Large intestine (tissue), 3 donors: ENCODE measurements at regions not wholly inside any gene's neighbourhood (a gene's known extent, or its start where the extent isn't known, plus 50 kb on each side); places are given as distances from the start of the nearest gene placed in this dataset.

ENCODE experiments used
- DNase-seq, 2 donors: peaks; one replicate each; pipeline versions ENCODE4 v3.0.0 to v3.0.0-alpha.2; 2013
- H3K27ac ChIP-seq: one replicate; pipeline ENCODE4 v1.5.1; 2013; ENCODE audit warnings: low read length
- H3K27me3 ChIP-seq: 2 replicates; pipeline ENCODE4 v1.6.1; 2013; ENCODE audit warnings: low read length; ENCODE audit not compliant: control insufficient read depth, insufficient read depth
- H3K36me3 ChIP-seq: 2 replicates; pipeline ENCODE4 v1.6.1; 2013; ENCODE audit warnings: low read length; ENCODE audit not compliant: control insufficient read depth, insufficient read depth
- H3K4me1 ChIP-seq: one replicate; pipeline ENCODE4 v1.6.1; 2013; ENCODE audit warnings: low read length; ENCODE audit not compliant: control insufficient read depth, insufficient read depth
- H3K4me3 ChIP-seq: one replicate; pipeline ENCODE4 v1.5.1; 2013; ENCODE audit warnings: low read length
- H3K9me3 ChIP-seq: one replicate; pipeline ENCODE4 v1.6.1; 2013; ENCODE audit warnings: mild to moderate bottlenecking, low read depth, low read length, moderate library complexity; ENCODE audit not compliant: control insufficient read depth
- WGBS: methylation state at CpG from one replicate; pipeline ENCODE4 v1.1.5; 2013; ENCODE audit warnings: low lambda C conversion rate; ENCODE audit not compliant: insufficient coverage; 5-methylcytosine and 5-hydroxymethylcytosine counted together

DNA sequence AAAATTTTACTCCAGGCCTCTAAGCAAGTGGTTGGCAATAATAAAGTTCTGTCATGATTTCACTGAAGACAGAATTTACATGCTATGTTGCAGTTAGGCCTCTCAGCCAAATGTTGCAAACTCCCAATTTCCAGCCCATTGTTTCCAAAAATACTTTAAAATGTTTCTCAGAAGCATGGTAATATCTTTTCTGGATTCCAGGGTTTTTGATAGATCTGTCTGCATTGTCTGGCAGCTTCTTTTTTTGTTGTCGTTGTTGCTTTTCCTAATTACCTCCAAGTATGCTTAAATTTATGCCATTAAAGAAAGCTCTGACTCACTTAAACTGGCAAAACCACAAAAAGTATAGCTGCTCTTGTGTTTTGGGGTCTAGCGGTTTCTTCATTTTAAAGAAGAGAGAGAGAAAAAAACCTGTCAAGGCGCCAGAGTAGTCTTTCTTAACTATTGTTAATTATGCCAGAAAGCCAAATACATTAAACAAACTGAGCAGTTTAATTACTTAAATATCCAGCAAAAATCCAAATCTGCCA is 97.0 kb downstream of the AGTR2 start:
- Histone ChIP-seq H3K4me3 (no peak overlapping the region), H3K27me3 (no peaks in the 10 kb centered on the region), H3K9me3 (no peaks in the 10 kb centered on the region), H3K4me1 (peaks cover 6% of the 10 kb centered on the region), H3K36me3 (no peaks in the 10 kb centered on the region), H3K27ac (no peak overlapping the region)
- no peak for DNase-seq
- WGBS, result no CpG with 5 or more reads among the region's 3 CpGs

DNA sequence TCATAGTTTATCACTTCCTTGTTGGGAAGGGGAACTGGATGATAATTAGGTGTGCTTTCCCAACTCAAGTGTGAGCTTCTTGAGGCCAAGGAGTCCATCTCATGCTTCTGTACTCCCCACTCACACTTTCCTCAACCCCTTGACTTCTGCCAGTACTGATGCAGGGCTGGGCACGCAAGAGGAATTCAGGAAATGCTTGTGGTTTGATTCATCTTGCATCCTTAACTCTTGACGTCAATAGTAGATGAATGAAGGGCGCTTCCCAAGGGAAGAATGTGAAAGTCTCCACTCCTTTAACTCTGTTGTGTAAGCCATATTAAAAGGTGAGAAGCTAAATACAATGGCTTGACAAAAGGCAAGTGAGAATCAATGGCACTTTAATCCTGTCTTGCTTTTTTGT is 101.8 kb downstream of the AGTR2 start:
- DNase-seq, result peak; percentile 33 to 67
- H3K36me3 ChIP-seq, result no peaks in the 10 kb centered on the region
- peaks cover 14% of the 10 kb centered on the region for H3K4me1 ChIP-seq
- H3K27ac ChIP-seq, result peak overlapping the region; percentile 74
- no peaks in the 10 kb centered on the region for H3K27me3 ChIP-seq
- no CpG with 5 or more reads among the region's 3 CpGs for WGBS
- H3K9me3 ChIP-seq, result no peaks in the 10 kb centered on the region
- H3K4me3 ChIP-seq, result no peak overlapping the region

- Histone ChIP-seq H3K9me3 (no peaks in the 10 kb centered on the region), H3K27ac (peak overlapping the region; percentile 74), H3K4me1 (peaks cover 14% of the 10 kb centered on the region), H3K36me3 (no peaks in the 10 kb centered on the region), H3K4me3 (no peak overlapping the region), H3K27me3 (no peaks in the 10 kb centered on the region)
- peak; percentile 56 to 83 for DNase-seq
Observed at GRCh38 chrX:116272861-116273260, 102.3 kb downstream of the AGTR2 start.

GRCh38 chrX:116276261-116276660 is 105.7 kb downstream of the AGTR2 start:
- WGBS, result no CpG with 5 or more reads among the region's 1 CpG
- Histone ChIP-seq H3K36me3 (no peaks in the 10 kb centered on the region), H3K27me3 (no peaks in the 10 kb centered on the region)

GRCh38 chrX:116277351-116278225 is 107.0 kb downstream of the AGTR2 start:
- H3K27me3 ChIP-seq, result no peaks in the 10 kb centered on the region
- no peak overlapping the region for H3K4me3 ChIP-seq
- WGBS, result no CpG with 5 or more reads among the region's 7 CpGs
- H3K27ac ChIP-seq, result no peak overlapping the region
- no peaks in the 10 kb centered on the region for H3K9me3 ChIP-seq
- DNase-seq, result no peak
- H3K4me1 ChIP-seq, result peaks cover 12% of the 10 kb centered on the region
- H3K36me3 ChIP-seq, result no peaks in the 10 kb centered on the region

More at GRCh38 chrX:116276261-116276660, 105.7 kb downstream of the AGTR2 start:
- Histone ChIP-seq H3K4me1 (peaks cover 18% of the 10 kb centered on the region), H3K27ac (no peak overlapping the region), H3K4me3 (no peak overlapping the region), H3K9me3 (no peaks in the 10 kb centered on the region)
- DNase-seq, result no peak

GRCh38 chrX:116278826-116279225 is 108.3 kb downstream of the AGTR2 start:
- H3K27ac ChIP-seq, result peak overlapping the region; percentile 48
- no peak overlapping the region for H3K4me3 ChIP-seq
- no peaks in the 10 kb centered on the region for H3K27me3 ChIP-seq
- WGBS, result no CpG with 5 or more reads among the region's 3 CpGs
- no peaks in the 10 kb centered on the region for H3K9me3 ChIP-seq
- H3K36me3 ChIP-seq, result no peaks in the 10 kb centered on the region
- peak; percentile 25 to 55 for DNase-seq
- H3K4me1 ChIP-seq, result peaks cover 3% of the 10 kb centered on the region

- Histone ChIP-seq H3K4me3 (no peak overlapping the region), H3K36me3 (no peaks in the 10 kb centered on the region), H3K27me3 (no peaks in the 10 kb centered on the region), H3K4me1 (peaks cover 3% of the 10 kb centered on the region), H3K9me3 (no peaks in the 10 kb centered on the region), H3K27ac (no peak overlapping the region)
- no CpG with 5 or more reads among the region's 1 CpG for WGBS
- DNase-seq, result no peak
Observed at GRCh38 chrX:116281106-116281505, 110.6 kb downstream of the AGTR2 start.

DNA sequence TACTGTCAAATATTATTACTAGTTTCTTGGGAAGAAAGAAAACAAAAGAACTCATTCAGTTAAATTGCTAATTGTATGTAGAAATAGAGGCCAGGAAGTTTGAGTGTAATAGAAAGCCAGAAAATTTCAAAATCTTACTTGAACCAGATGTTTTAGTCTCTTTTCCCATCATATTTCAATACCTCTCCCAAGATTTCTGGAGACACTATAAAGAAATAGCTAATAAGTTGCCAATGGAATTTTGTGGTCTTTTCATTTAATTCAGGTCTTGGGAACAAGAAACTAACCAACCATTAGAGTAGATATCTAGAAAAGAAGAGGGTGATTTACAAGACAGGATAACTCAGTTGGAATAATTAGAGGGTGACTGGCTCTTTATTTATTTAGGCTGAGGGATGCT is 112.2 kb downstream of the AGTR2 start:
- H3K4me1 ChIP-seq, result peaks cover 3% of the 10 kb centered on the region
- DNase-seq, result no peak
- H3K27ac ChIP-seq, result no peak overlapping the region
- H3K36me3 ChIP-seq, result no peaks in the 10 kb centered on the region
- no peaks in the 10 kb centered on the region for H3K27me3 ChIP-seq
- no peaks in the 10 kb centered on the region for H3K9me3 ChIP-seq
- no peak overlapping the region for H3K4me3 ChIP-seq

DNA sequence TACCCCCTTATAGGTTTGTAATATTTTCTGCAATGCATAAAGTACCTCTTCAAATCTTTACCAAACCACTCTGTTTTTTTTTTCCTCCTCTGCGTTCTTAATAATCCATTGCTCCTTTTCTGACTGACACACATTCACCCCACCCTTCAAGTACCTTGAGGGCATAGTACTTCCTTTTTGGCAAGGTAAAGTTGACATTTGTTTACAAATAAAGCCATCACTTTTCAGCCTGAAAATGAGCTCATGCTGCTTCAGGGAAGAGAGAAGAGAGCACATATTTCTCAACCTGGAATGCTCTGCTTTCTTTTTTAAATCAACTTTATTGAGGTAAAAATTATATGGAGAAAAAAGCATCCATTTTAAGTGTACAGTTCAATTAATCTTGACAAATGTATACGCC is 113.9 kb downstream of the AGTR2 start:
- 80% methylated on average over 2 of the region's 2 CpGs for WGBS
- no peak for DNase-seq
- Histone ChIP-seq H3K36me3 (no peaks in the 10 kb centered on the region), H3K27ac (no peak overlapping the region), H3K27me3 (no peaks in the 10 kb centered on the region), H3K4me3 (no peak overlapping the region), H3K4me1 (no peaks in the 10 kb centered on the region), H3K9me3 (no peaks in the 10 kb centered on the region)

DNA sequence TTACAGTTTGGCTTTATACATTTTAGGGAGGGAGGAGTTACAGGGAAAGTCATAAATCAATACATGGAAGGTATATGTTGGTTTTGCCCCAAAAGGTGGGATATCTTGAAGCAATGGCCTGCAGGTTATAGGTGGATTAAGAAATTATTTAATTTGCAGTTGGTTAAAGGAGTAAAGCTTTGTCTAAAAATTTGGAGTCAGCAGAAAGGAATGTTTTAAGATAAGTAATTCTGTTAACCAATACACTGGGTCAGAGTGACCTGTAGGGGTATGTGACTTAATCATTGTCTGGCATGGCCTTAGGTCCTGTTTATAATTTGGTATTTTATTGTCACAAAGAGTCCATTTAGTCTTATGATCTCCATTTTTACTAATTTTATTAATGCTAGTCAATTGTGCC is 115.0 kb downstream of the AGTR2 start:
- no peaks in the 10 kb centered on the region for H3K4me1 ChIP-seq
- H3K27ac ChIP-seq, result no peak overlapping the region
- DNase-seq, result no peak
- no peaks in the 10 kb centered on the region for H3K9me3 ChIP-seq
- no peaks in the 10 kb centered on the region for H3K36me3 ChIP-seq
- no peaks in the 10 kb centered on the region for H3K27me3 ChIP-seq
- no peak overlapping the region for H3K4me3 ChIP-seq

DNA sequence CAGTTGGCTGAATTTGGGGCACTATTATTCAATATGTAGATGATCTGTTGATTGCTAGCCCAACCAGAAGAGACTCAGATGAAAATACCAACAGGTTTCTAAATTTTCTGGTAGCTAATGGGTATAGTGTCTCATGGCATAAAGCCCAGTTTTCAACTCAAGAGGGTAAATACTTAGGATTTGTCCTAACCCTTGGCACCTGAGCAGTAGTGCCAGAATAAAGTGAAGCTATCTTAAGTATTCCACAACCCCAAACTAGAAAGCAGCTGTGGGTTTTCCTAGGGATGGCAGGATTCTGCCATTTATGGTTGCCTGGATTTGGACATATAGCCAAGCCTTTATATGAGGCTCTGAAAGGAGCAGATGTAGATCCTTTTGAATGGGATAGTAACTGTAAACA is 119.0 kb downstream of the AGTR2 start:
- H3K4me3 ChIP-seq, result no peak overlapping the region
- no peaks in the 10 kb centered on the region for H3K36me3 ChIP-seq
- no peak overlapping the region for H3K27ac ChIP-seq
- DNase-seq, result no peak
- no peaks in the 10 kb centered on the region for H3K4me1 ChIP-seq
- no peaks in the 10 kb centered on the region for H3K9me3 ChIP-seq
- H3K27me3 ChIP-seq, result no peaks in the 10 kb centered on the region
